ENCODE measurements at regions not wholly inside any gene's neighbourhood (a gene's known extent, or its start where the extent isn't known, plus 50 kb on each side); places are given as distances from the start of the nearest gene placed in this dataset.
A peak's percentile ranks its signal among the peaks of the same experiment; 100 is the strongest.
"Not testable (repeated sequence)": the region's sequence is repeated elsewhere in the genome, so short reads cannot be mapped to it uniquely, and the experiment has no call there.

DNA sequence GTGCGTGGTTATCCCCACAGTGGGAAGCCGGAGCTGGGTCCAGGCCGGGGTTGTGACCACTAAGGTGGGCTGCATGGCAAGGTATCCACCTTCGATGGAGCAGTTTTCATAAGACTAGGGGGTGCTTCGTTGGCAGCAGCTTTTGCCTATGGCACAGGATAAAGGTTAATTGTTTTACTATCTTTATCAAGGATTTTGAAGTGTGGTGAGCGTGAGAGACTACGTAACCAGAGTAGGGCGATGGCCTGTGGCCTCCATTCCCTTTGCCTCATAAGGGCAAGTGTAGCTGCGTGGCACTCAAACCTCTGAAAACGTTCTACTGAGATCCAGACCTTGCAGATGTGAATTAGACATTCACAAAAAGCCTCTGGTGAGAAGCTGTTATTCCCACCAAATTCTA, 206.6 kb downstream of the ACKR3 start:
- FAIRE-seq (no peak), DNase-seq (ENCODE audit: insufficient read length, low spot score) (no peak)
- TF ChIP-seq POLR2AphosphoS5 (IDR thresholded peaks at IDR 0.05; ENCODE audit: low read depth, low read length) (no peak), PAX5 (IDR thresholded peaks at IDR 0.05; ENCODE audit: insufficient read depth, low read length, severe bottlenecking) (no peak), SPI1 (IDR thresholded peaks at IDR 0.05; ENCODE audit: low read depth, low read length) (no peak), POLR2A (IDR thresholded peaks at IDR 0.05; ENCODE audit: low read depth, low read length) (no peak)

DNA sequence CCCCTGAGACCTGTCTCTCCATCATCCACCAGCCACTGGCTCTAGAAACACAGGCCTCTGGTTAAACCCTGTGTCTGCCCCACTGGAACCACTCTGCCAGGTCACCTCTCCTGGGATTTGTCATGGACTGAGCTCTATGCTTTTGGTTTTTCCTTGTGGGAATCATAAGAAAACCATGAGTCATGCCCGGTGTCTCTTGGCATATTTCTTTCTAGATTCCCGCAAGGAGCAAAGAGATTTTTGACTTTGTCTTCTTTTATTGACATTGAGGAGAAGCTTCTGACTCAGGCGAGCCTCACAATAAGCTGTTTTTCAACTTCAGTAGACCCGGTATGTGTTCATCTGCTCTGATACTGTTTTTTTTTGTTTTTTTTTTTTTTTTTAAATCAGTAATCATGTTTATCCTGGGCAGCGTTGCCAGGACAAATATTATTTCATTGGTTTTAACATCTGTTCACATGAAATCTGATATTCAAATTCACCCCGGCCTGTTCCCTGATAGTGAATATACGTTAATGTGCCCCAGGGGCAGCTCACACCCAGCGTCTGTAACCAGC, 207.1 kb downstream of the ACKR3 start:
- FAIRE-seq (no peak), DNase-seq (ENCODE audit: insufficient read length, low spot score) (no peak)
- no peak for TF ChIP-seq SPI1 (IDR thresholded peaks at IDR 0.05; ENCODE audit: low read depth, low read length)

DNA sequence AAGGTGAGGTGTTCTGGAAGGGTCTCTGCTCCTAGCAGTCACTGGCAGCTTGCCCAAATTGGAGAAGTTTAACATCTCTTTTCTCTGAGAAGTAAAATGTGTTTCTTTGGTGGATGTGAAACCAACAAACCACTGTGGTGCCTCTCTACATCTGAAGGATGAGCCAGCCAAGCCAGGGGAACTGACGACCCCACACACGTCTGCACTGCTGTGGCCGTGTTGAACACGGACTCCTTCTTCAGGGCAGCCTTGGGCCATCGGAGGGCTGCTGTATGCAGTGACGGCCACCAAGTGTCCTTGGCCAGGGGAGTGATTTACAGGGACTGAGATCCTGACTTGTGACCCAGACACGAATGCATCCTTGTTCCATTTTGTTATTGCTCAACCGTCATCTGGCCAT, 207.8 kb downstream of the ACKR3 start:
- no peak for TF ChIP-seq POLR2AphosphoS5 (IDR thresholded peaks at IDR 0.05; ENCODE audit: low read depth, low read length)
- no peak for TF ChIP-seq PAX5 (IDR thresholded peaks at IDR 0.05; ENCODE audit: insufficient read depth, low read length, severe bottlenecking)
- TF ChIP-seq SPI1 (IDR thresholded peaks at IDR 0.05; ENCODE audit: low read depth, low read length), result no peak
- TF ChIP-seq POLR2A (IDR thresholded peaks at IDR 0.05; ENCODE audit: low read depth, low read length), result no peak
- no peak for TF ChIP-seq TAF1 (IDR thresholded peaks at IDR 0.05; ENCODE audit: low read depth, low read length)
- TF ChIP-seq POU2F2 (IDR thresholded peaks at IDR 0.05; ENCODE audit: low read depth, low read length), result no peak
- DNase-seq (ENCODE audit: insufficient read length, low spot score) (no peak), FAIRE-seq (no peak)

DNA sequence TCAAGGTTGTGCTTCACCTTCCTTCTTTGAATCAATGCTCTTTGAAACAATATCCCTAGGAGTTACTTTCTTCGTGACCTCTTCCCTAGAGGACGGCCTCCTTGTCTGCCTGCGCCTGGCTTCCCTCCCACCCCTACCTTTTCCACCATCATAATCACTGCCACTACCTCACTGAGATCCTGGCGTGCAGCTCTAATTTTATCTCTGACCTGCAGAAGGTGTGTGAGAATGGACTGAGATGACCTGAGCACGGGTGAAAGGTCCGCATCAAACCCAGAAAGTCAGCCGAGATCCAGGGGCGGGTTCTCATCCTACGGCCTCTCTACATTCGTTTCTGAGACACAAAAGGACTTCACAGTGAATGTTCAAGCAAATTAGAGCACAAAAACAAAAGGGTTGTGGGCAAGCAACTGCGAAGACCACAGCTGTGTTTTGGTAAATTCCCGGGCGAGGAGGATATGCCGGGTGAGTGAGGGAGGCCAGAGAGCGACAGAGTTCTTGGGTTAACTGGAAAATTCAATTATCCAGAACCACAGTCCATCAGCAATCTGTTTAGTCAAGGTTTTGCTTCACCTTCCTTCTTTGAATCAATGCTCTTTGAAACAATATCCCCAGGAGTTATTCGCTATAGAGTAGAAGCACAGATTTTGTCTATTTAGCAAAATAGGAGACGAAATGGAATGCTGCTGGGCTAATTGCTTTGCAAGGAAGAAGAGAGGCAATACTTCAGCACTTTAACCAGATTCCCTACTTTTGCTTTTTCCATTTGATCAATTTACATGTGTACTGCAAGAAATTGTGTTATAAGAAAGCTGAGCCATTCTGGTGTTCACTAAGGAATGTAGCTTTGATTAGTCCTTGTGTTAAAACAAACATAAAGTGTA, 212.6 kb downstream of the ACKR3 start:
- no peak for TF ChIP-seq POU2F2 (IDR thresholded peaks at IDR 0.05; ENCODE audit: low read depth, low read length)
- no peak for TF ChIP-seq POLR2AphosphoS5 (IDR thresholded peaks at IDR 0.05; ENCODE audit: low read depth, low read length)
- no peak for TF ChIP-seq POLR2A (IDR thresholded peaks at IDR 0.05; ENCODE audit: low read depth, low read length)
- no peak for TF ChIP-seq TAF1 (IDR thresholded peaks at IDR 0.05; ENCODE audit: low read depth, low read length)
- no peak for TF ChIP-seq SPI1 (IDR thresholded peaks at IDR 0.05; ENCODE audit: low read depth, low read length)
- no peak for TF ChIP-seq PAX5 (IDR thresholded peaks at IDR 0.05; ENCODE audit: insufficient read depth, low read length, severe bottlenecking)
- FAIRE-seq, result no peak

DNA sequence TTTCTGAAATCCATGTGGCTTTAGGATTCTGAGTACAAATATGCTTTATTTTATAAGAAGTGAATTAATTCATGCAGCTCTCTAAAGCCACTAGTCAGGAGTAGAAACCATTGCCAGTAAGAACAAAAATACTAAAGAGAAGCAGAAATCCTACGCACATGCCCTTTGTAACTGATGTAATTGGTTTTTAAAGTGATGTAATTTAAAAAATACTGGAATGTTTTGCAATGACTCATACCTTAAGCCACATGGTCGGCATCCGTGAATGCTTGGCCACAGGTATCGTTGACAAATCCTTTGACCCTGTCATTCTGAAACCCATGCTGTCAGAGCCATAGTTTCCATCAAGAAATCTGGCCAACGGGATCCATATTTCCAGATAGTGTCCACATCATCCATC, 213.3 kb downstream of the ACKR3 start:
- DNase-seq (ENCODE audit: insufficient read length, low spot score) (no peak), FAIRE-seq (no peak)
- TF ChIP-seq POU2F2 (IDR thresholded peaks at IDR 0.05; ENCODE audit: low read depth, low read length) (no peak), POLR2AphosphoS5 (IDR thresholded peaks at IDR 0.05; ENCODE audit: low read depth, low read length) (no peak), POLR2A (IDR thresholded peaks at IDR 0.05; ENCODE audit: low read depth, low read length) (no peak), SPI1 (IDR thresholded peaks at IDR 0.05; ENCODE audit: low read depth, low read length) (no peak), PAX5 (IDR thresholded peaks at IDR 0.05; ENCODE audit: insufficient read depth, low read length, severe bottlenecking) (no peak), TAF1 (IDR thresholded peaks at IDR 0.05; ENCODE audit: low read depth, low read length) (no peak)

More for the DNA sequence above, 212.6 kb downstream of the ACKR3 start:
- DNase-seq (ENCODE audit: insufficient read length, low spot score), result no peak

DNA sequence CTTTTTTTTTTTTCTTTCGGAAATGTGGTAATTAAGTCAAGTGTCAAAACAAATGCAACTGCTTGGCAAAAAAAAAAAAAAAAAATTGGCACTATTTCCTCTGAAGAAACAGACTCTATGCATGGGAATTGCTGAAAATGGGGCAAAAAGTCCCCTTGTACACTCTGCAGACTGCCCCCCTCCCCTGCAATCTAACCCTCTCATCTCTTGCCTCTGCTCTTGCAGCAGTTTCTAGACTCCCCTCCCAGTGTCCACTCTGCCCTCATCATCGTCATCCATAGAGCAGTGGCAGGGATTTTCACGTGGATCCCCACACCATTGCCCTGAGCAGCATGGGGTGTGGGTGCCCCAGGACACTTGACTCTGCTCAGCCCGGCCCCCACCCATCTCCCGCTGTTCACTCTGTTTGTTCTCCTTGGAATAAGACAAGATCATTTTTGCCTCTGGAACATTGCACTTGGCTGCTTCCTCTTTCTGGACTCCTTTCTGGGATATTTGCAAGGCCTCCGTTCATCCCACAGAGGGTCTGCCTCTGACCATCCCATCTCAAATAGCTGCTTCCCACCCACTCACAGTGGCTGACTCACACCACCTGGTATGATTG, 213.9 kb downstream of the ACKR3 start:
- no peak for FAIRE-seq
- TF ChIP-seq SPI1 (IDR thresholded peaks at IDR 0.05; ENCODE audit: low read depth, low read length) (no peak), POLR2A (IDR thresholded peaks at IDR 0.05; ENCODE audit: low read depth, low read length) (no peak), PAX5 (IDR thresholded peaks at IDR 0.05; ENCODE audit: insufficient read depth, low read length, severe bottlenecking) (no peak), TAF1 (IDR thresholded peaks at IDR 0.05; ENCODE audit: low read depth, low read length) (no peak)

DNA sequence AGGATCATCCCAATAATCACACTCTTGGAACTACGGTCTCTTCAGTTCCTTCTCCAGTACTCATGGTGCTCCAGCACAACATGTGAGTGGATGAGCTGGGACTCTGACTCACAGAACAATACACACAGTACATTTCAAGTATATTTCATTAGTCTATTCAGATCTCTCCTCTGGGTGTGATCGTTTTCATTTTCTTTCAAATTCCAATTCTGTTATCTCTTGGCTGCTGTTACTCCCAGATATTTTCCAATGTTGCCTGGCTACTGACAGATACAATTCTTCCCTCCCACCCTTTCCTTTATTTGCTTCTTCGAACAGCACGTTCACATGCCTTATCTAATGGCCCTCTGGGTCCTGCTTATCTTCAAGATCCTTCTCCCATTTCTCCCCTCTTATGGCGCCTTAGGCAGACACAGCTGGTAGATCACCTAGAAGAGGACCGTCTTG, 216.0 kb downstream of the ACKR3 start:
- FAIRE-seq, result no peak
- TF ChIP-seq SPI1 (IDR thresholded peaks at IDR 0.05; ENCODE audit: low read depth, low read length), result no peak
- TF ChIP-seq POLR2A (IDR thresholded peaks at IDR 0.05; ENCODE audit: low read depth, low read length), result no peak
- no peak for TF ChIP-seq POU2F2 (IDR thresholded peaks at IDR 0.05; ENCODE audit: low read depth, low read length)
- TF ChIP-seq PAX5 (IDR thresholded peaks at IDR 0.05; ENCODE audit: insufficient read depth, low read length, severe bottlenecking), result no peak
- no peak for TF ChIP-seq POLR2AphosphoS5 (IDR thresholded peaks at IDR 0.05; ENCODE audit: low read depth, low read length)
- no peak for TF ChIP-seq TAF1 (IDR thresholded peaks at IDR 0.05; ENCODE audit: low read depth, low read length)
- DNase-seq (ENCODE audit: insufficient read length, low spot score), result no peak

More for the DNA sequence above, 213.9 kb downstream of the ACKR3 start:
- DNase-seq (ENCODE audit: insufficient read length, low spot score), result no peak

DNA sequence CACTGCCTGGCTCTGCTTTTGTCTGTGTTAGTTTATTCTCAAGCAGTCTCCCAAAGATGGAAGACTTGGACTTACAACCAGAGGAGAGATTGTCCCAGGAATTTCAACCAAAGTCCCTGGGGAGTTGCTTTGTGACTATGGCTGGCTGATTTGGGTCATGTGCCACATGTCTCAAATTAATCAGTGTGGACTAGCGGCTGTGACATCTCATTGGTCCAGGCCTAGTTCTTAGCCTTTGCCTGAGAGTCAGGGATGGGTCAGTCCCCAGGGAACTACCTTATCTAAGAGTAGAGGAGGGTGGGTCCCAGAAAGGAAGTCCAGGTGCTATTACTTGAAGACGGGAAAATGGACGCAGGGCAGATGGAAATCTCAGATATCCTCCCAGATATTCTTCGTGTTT, 217.1 kb downstream of the ACKR3 start:
- FAIRE-seq, result no peak
- no peak for DNase-seq (ENCODE audit: insufficient read length, low spot score)
- TF ChIP-seq TAF1 (IDR thresholded peaks at IDR 0.05; ENCODE audit: low read depth, low read length) (no peak), POLR2A (IDR thresholded peaks at IDR 0.05; ENCODE audit: low read depth, low read length) (no peak), SPI1 (IDR thresholded peaks at IDR 0.05; ENCODE audit: low read depth, low read length) (no peak), POLR2AphosphoS5 (IDR thresholded peaks at IDR 0.05; ENCODE audit: low read depth, low read length) (no peak), POU2F2 (IDR thresholded peaks at IDR 0.05; ENCODE audit: low read depth, low read length) (no peak), PAX5 (IDR thresholded peaks at IDR 0.05; ENCODE audit: insufficient read depth, low read length, severe bottlenecking) (no peak)

DNA sequence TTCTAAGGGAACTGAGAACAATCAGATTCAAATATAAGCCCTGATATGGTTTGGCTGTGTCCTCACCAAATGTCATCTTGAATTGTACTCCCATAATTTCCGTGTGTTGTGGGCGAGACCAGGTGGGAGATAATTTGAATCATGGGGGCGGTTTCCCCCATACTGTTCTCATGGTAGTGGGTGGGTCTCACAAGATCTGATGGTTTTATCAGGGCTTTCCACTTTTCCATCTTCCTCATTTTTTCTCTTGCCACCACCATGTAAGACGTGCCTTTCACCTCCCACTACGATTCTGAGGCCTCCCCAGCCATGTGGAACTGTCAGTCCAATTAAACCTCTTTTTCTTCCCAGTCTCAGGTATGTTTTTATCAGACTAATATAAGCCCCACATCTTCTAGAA, 217.8 kb downstream of the ACKR3 start:
- not testable (repeated sequence) for FAIRE-seq; DNase-seq (ENCODE audit: insufficient read length, low spot score)

DNA sequence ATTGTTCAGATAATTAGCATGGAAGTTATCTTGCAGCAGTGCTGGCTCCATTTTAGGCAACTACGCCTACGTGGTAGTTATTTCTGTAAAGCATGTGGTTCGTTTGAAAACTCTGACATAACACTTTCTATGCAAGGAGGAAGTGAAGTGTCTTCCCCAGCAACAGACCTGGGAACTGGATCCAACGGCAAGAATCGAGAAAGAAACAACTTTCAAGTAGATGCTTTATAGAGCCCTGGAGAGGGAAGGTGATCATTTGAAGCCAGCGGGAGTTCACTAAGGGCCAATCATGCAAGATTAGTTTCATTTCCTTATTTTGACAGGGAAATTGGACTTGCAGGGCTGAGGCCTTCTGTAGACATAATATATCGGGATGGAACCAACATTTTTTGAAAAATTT, 218.3 kb downstream of the ACKR3 start:
- no peak for TF ChIP-seq POLR2AphosphoS5 (IDR thresholded peaks at IDR 0.05; ENCODE audit: low read depth, low read length)
- no peak for TF ChIP-seq POU2F2 (IDR thresholded peaks at IDR 0.05; ENCODE audit: low read depth, low read length)
- no peak for TF ChIP-seq PAX5 (IDR thresholded peaks at IDR 0.05; ENCODE audit: insufficient read depth, low read length, severe bottlenecking)
- TF ChIP-seq POLR2A (IDR thresholded peaks at IDR 0.05; ENCODE audit: low read depth, low read length), result no peak
- no peak for TF ChIP-seq TAF1 (IDR thresholded peaks at IDR 0.05; ENCODE audit: low read depth, low read length)
- TF ChIP-seq SPI1 (IDR thresholded peaks at IDR 0.05; ENCODE audit: low read depth, low read length), result peak; percentile 80
- DNase-seq (ENCODE audit: insufficient read length, low spot score) (no peak), FAIRE-seq (no peak)
